ENCODE measurements at regions not wholly inside any gene's neighbourhood (a gene's known extent, or its start where the extent isn't known, plus 50 kb on each side); places are given as distances from the start of the nearest gene placed in this dataset.

GRCh38 chr10:53236941-53237340 is 464.4 kb upstream of the MBL2 start:
- Histone ChIP-seq H3K9me3 (ENCODE audit: low read depth, low read length) (no peaks in the 10 kb centered on the region), H3K4me1 (ENCODE audit: insufficient read depth, low read length) (no peaks in the 10 kb centered on the region), H4K20me1 (ENCODE audit: insufficient read depth, low read length) (no peaks in the 10 kb centered on the region), H2AFZ (ENCODE audit: low read length) (no peak overlapping the region), H3K27ac (ENCODE audit: low read depth, low read length) (no peak overlapping the region), H3K79me2 (ENCODE audit: insufficient read depth, low read length) (no peaks in the 10 kb centered on the region), H3K4me2 (ENCODE audit: insufficient read depth, low read length) (no peak overlapping the region), H3K36me3 (ENCODE audit: insufficient read depth, low read length) (no peaks in the 10 kb centered on the region), H3K27me3 (ENCODE audit: insufficient read depth, low read length) (no peaks in the 10 kb centered on the region), H3K4me3 (ENCODE audit: insufficient read depth, low read length) (no peak overlapping the region)
- DNase-seq (ENCODE audit: insufficient read length, low spot score, missing footprints) = no peak
- no peak for TF ChIP-seq CTCF (IDR thresholded peaks at IDR 0.05; ENCODE audit: extremely low read depth, low read depth, low read length)

- Histone ChIP-seq H3K4me2 (ENCODE audit: insufficient read depth, low read length) (no peak overlapping the region), H3K4me3 (ENCODE audit: insufficient read depth, low read length) (no peak overlapping the region), H3K36me3 (ENCODE audit: insufficient read depth, low read length) (no peaks in the 10 kb centered on the region), H3K27me3 (ENCODE audit: insufficient read depth, low read length) (no peaks in the 10 kb centered on the region), H2AFZ (ENCODE audit: low read length) (no peak overlapping the region), H3K9me3 (ENCODE audit: low read depth, low read length) (peaks cover 4% of the 10 kb centered on the region), H3K79me2 (ENCODE audit: insufficient read depth, low read length) (no peaks in the 10 kb centered on the region), H3K27ac (ENCODE audit: low read depth, low read length) (no peak overlapping the region), H3K4me1 (ENCODE audit: insufficient read depth, low read length) (no peaks in the 10 kb centered on the region), H4K20me1 (ENCODE audit: insufficient read depth, low read length) (no peaks in the 10 kb centered on the region)
- no peak for TF ChIP-seq CTCF (IDR thresholded peaks at IDR 0.05; ENCODE audit: extremely low read depth, low read depth, low read length)
- no peak for DNase-seq (ENCODE audit: insufficient read length, low spot score, missing footprints)
Observed at GRCh38 chr10:53233749-53234148, 461.2 kb upstream of the MBL2 start.

- Histone ChIP-seq H3K4me1 (ENCODE audit: insufficient read depth, low read length) (no peaks in the 10 kb centered on the region), H3K27me3 (ENCODE audit: insufficient read depth, low read length) (no peaks in the 10 kb centered on the region), H3K36me3 (ENCODE audit: insufficient read depth, low read length) (no peaks in the 10 kb centered on the region), H3K79me2 (ENCODE audit: insufficient read depth, low read length) (no peaks in the 10 kb centered on the region), H3K9me3 (ENCODE audit: low read depth, low read length) (peaks cover 4% of the 10 kb centered on the region), H2AFZ (ENCODE audit: low read length) (no peak overlapping the region), H3K27ac (ENCODE audit: low read depth, low read length) (no peak overlapping the region), H4K20me1 (ENCODE audit: insufficient read depth, low read length) (no peaks in the 10 kb centered on the region), H3K4me2 (ENCODE audit: insufficient read depth, low read length) (no peak overlapping the region), H3K4me3 (ENCODE audit: insufficient read depth, low read length) (no peak overlapping the region)
- TF ChIP-seq CTCF (IDR thresholded peaks at IDR 0.05; ENCODE audit: extremely low read depth, low read depth, low read length) = no peak
- DNase-seq (ENCODE audit: insufficient read length, low spot score, missing footprints) = no peak
Observed at GRCh38 chr10:53230651-53231050, 458.1 kb upstream of the MBL2 start.

GRCh38 chr10:53223851-53224250 is 451.3 kb upstream of the MBL2 start:
- H3K4me1 ChIP-seq (ENCODE audit: insufficient read depth, low read length) = no peaks in the 10 kb centered on the region
- DNase-seq (ENCODE audit: insufficient read length, low spot score, missing footprints) = no peak
- TF ChIP-seq CTCF (IDR thresholded peaks at IDR 0.05; ENCODE audit: extremely low read depth, low read depth, low read length) = no peak
- H3K27ac ChIP-seq (ENCODE audit: low read depth, low read length) = no peak overlapping the region
- H3K4me2 ChIP-seq (ENCODE audit: insufficient read depth, low read length) = no peak overlapping the region
- H3K36me3 ChIP-seq (ENCODE audit: insufficient read depth, low read length) = no peaks in the 10 kb centered on the region
- H3K27me3 ChIP-seq (ENCODE audit: insufficient read depth, low read length) = no peaks in the 10 kb centered on the region
- no peaks in the 10 kb centered on the region for H4K20me1 ChIP-seq (ENCODE audit: insufficient read depth, low read length)
- H3K4me3 ChIP-seq (ENCODE audit: insufficient read depth, low read length) = no peak overlapping the region
- H3K9me3 ChIP-seq (ENCODE audit: low read depth, low read length) = peaks cover 2% of the 10 kb centered on the region
- H2AFZ ChIP-seq (ENCODE audit: low read length) = no peak overlapping the region
- H3K79me2 ChIP-seq (ENCODE audit: insufficient read depth, low read length) = no peaks in the 10 kb centered on the region

Measured in osteoblast (primary cell).